ENCODE measurements at regions not wholly inside any gene's neighbourhood (a gene's known extent, or its start where the extent isn't known, plus 50 kb on each side); places are given as distances from the start of the nearest gene placed in this dataset.

DNA sequence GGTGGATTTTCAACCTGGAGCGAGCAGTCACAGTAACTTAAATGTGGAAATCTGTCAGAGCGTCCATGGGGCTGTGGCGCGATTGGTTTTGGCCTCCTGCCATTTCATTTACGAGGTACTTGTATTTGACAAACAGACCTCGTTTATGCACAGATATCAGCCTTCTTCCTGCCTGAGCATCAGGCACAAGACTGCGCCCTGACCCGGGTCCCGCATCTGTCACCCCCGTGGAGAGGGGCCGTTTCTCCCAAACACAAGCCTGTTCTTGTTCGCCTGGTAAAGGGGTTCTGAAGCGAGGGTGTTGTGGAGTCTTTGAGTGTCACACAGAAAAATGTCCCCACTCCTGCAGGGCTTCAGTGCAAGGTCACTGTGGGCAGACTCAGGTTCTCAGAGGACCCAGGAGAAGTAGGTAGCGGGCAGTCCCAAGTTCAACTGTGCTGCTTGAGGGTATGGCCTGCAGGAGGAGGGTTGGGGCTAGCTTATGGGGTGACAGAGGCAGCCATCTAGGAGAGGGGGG lies 202.3 kb downstream of the URI1 start:
- ChIA-PET RAD21 (ENCODE audit: low non-redundant PET in 1 of 2, low total read pairs in 2 of 2, uncharacterized antibody in 2 of 2, unreplicated experiment in 2 of 2) (no interaction called here), POLR2A (no interaction called here), CTCF (no interaction called here)
- ATAC-seq: no peak
- Histone ChIP-seq H3K4me1 (ENCODE audit: control insufficient read depth in 1 of 2, insufficient read depth in 2 of 2, low read length in 2 of 2) (no peaks in the 10 kb centered on the region), H3K4me2 (ENCODE audit: low read length) (no peak overlapping the region), H2AFZ (ENCODE audit: low read depth, low read length, poor library complexity, severe bottlenecking) (no peak overlapping the region), H3K27me3 (ENCODE audit: insufficient read depth, low read length) (peaks cover 9% of the 10 kb centered on the region), H3K9me2 (ENCODE audit: insufficient read depth) (no peaks in the 10 kb centered on the region), H3K27ac (ENCODE audit: low read depth, low read length) (no peak overlapping the region), H3K9ac (ENCODE audit: low read length) (no peak overlapping the region), H3K9me3 (ENCODE audit: control insufficient read depth in 1 of 2, insufficient read depth in 1 of 2, low read depth in 1 of 2, low read length in 2 of 2) (no peaks in the 10 kb centered on the region), H3K79me2 (ENCODE audit: insufficient read depth, low read length) (no peaks in the 10 kb centered on the region), H4K20me1 (ENCODE audit: insufficient read depth) (no peaks in the 10 kb centered on the region), H3K4me3 (replicated peaks in 1 of 2; ENCODE audit: low read depth in 1 of 2, low read length in 2 of 2) (no peak overlapping the region), H3K36me3 (ENCODE audit: control insufficient read depth in 1 of 2, insufficient read depth in 2 of 2, low read length in 2 of 2) (no peaks in the 10 kb centered on the region)
- BruUV-seq (replicated peaks): no TSS peak
- DNase-seq (ENCODE audit: low read depth, low spot score): no peak
- TF ChIP-seq, protein P1, sequence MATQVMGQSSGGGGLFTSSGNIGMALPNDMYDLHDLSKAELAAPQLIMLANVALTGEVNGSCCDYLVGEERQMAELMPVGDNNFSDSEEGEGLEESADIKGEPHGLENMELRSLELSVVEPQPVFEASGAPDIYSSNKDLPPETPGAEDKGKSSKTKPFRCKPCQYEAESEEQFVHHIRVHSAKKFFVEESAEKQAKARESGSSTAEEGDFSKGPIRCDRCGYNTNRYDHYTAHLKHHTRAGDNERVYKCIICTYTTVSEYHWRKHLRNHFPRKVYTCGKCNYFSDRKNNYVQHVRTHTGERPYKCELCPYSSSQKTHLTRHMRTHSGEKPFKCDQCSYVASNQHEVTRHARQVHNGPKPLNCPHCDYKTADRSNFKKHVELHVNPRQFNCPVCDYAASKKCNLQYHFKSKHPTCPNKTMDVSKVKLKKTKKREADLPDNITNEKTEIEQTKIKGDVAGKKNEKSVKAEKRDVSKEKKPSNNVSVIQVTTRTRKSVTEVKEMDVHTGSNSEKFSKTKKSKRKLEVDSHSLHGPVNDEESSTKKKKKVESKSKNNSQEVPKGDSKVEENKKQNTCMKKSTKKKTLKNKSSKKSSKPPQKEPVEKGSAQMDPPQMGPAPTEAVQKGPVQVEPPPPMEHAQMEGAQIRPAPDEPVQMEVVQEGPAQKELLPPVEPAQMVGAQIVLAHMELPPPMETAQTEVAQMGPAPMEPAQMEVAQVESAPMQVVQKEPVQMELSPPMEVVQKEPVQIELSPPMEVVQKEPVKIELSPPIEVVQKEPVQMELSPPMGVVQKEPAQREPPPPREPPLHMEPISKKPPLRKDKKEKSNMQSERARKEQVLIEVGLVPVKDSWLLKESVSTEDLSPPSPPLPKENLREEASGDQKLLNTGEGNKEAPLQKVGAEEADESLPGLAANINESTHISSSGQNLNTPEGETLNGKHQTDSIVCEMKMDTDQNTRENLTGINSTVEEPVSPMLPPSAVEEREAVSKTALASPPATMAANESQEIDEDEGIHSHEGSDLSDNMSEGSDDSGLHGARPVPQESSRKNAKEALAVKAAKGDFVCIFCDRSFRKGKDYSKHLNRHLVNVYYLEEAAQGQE (IDR thresholded peaks at IDR 0.05; ENCODE audit: low read depth): no peak
- TF ChIP-seq, protein P2, sequence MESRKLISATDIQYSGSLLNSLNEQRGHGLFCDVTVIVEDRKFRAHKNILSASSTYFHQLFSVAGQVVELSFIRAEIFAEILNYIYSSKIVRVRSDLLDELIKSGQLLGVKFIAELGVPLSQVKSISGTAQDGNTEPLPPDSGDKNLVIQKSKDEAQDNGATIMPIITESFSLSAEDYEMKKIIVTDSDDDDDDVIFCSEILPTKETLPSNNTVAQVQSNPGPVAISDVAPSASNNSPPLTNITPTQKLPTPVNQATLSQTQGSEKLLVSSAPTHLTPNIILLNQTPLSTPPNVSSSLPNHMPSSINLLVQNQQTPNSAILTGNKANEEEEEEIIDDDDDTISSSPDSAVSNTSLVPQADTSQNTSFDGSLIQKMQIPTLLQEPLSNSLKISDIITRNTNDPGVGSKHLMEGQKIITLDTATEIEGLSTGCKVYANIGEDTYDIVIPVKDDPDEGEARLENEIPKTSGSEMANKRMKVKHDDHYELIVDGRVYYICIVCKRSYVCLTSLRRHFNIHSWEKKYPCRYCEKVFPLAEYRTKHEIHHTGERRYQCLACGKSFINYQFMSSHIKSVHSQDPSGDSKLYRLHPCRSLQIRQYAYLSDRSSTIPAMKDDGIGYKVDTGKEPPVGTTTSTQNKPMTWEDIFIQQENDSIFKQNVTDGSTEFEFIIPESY (IDR thresholded peaks at IDR 0.05; ENCODE audit: extremely low read depth, insufficient replicate concordance, low read length): no peak
- TF ChIP-seq, protein P3, sequence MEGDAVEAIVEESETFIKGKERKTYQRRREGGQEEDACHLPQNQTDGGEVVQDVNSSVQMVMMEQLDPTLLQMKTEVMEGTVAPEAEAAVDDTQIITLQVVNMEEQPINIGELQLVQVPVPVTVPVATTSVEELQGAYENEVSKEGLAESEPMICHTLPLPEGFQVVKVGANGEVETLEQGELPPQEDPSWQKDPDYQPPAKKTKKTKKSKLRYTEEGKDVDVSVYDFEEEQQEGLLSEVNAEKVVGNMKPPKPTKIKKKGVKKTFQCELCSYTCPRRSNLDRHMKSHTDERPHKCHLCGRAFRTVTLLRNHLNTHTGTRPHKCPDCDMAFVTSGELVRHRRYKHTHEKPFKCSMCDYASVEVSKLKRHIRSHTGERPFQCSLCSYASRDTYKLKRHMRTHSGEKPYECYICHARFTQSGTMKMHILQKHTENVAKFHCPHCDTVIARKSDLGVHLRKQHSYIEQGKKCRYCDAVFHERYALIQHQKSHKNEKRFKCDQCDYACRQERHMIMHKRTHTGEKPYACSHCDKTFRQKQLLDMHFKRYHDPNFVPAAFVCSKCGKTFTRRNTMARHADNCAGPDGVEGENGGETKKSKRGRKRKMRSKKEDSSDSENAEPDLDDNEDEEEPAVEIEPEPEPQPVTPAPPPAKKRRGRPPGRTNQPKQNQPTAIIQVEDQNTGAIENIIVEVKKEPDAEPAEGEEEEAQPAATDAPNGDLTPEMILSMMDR (IDR thresholded peaks at IDR 0.05 in 2 of 3, conservative IDR thresholded peaks at IDR 0.05 in 1 of 3; ENCODE audit: borderline replicate concordance in 1 of 3, insufficient read depth in 1 of 3, low read depth in 2 of 3, low read length in 2 of 3): no peak
- TF ChIP-seq RAD21 (IDR thresholded peaks at IDR 0.05; ENCODE audit: low read depth) (no peak), ZFX (IDR thresholded peaks at IDR 0.05) (no peak), TCF7L2 (IDR thresholded peaks at IDR 0.05; ENCODE audit: borderline replicate concordance, extremely low read depth, insufficient read depth, insufficient read length) (no peak), CEBPB (IDR thresholded peaks at IDR 0.05; ENCODE audit: low read depth) (no peak)
- intact Hi-C loops (cut with micrococcal nuclease): no loop called here
